ENCODE measurements at regions not wholly inside any gene's neighbourhood (a gene's known extent, or its start where the extent isn't known, plus 50 kb on each side); places are given as distances from the start of the nearest gene placed in this dataset.
"Not testable (repeated sequence)": the region's sequence is repeated elsewhere in the genome, so short reads cannot be mapped to it uniquely, and the experiment has no call there.

DNA sequence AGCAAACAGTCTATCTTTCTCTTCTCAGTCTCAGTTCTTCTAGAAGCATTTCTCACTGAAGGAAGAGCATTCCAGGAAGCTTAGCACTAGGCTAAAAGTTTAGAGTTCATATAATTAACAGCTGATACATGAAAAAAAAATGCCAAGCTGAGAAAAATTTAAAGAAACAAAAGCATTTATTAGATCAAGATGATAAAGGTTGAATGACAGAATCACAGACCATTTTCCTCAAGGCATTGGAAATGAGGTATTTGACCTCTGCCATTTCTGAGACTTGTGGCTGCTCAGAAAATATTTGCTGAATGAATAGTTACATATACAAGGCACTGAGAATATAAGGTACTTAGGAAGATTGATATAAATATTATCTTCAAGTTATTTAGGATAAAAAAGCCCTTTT is 901.6 kb upstream of the GOT2 start:
- no peak overlapping the region for H3K4me3 ChIP-seq (ENCODE audit: low read depth, low read length)
- no peak for DNase-seq (ENCODE audit: low read depth)
- TF ChIP-seq, protein P1, sequence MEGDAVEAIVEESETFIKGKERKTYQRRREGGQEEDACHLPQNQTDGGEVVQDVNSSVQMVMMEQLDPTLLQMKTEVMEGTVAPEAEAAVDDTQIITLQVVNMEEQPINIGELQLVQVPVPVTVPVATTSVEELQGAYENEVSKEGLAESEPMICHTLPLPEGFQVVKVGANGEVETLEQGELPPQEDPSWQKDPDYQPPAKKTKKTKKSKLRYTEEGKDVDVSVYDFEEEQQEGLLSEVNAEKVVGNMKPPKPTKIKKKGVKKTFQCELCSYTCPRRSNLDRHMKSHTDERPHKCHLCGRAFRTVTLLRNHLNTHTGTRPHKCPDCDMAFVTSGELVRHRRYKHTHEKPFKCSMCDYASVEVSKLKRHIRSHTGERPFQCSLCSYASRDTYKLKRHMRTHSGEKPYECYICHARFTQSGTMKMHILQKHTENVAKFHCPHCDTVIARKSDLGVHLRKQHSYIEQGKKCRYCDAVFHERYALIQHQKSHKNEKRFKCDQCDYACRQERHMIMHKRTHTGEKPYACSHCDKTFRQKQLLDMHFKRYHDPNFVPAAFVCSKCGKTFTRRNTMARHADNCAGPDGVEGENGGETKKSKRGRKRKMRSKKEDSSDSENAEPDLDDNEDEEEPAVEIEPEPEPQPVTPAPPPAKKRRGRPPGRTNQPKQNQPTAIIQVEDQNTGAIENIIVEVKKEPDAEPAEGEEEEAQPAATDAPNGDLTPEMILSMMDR (IDR thresholded peaks at IDR 0.05; ENCODE audit: insufficient read depth, low read length), result no peak

DNA sequence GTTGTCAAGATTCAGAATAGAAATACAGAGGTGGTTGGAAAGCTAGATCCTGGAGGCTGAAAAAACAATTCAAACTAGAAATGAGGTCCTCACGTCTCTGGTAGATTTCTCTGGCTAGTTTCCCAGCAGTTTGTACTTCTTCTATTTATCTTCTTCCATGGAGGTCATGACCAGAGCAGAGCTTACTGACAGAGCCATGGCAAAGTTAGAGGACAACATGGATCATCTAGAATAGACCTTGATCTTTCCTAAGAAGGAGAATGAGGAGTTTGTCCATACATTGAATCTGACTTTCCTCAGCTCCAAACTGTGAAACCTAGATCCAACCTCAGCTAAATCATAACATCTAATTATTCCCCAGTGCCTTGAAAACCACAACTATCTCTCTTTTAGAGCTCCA is 900.8 kb upstream of the GOT2 start:
- TF ChIP-seq, protein P1 (IDR thresholded peaks at IDR 0.05; ENCODE audit: insufficient read depth, low read length), result no peak
- no peak overlapping the region for H3K4me3 ChIP-seq (ENCODE audit: low read depth, low read length)
- DNase-seq (ENCODE audit: low read depth), result no peak

DNA sequence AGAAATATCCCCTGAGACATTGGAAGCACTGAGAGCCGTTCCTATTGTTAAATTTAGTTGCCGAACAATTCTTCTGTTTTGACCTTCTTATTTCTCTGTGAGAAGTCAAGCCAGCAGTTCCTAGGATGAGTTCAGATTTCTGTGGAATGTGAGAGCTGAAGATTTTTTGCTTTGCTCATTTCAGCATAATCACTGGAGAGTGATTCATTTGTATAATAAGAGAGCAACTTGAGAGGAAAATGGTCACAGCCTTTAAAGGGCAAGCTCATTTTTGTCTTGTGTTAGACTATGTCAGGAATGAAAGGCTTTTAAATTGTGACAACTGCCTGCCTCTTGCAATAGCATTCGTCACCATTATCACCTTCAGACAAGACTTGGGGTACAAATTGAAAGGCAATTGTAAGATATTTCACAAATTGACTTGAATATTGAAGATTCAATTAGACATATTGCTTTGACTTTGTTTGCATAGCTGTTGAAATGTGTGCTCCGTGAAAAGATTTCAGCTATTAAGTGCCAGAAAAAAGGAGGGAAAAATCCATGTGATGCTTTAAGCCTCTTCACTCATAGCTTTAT is 900.0 kb upstream of the GOT2 start:
- DNase-seq (ENCODE audit: low read depth), result peak; percentile 46
- TF ChIP-seq, protein P1 (IDR thresholded peaks at IDR 0.05; ENCODE audit: insufficient read depth, low read length), result no peak
- no peak overlapping the region for H3K4me3 ChIP-seq (ENCODE audit: low read depth, low read length)

DNA sequence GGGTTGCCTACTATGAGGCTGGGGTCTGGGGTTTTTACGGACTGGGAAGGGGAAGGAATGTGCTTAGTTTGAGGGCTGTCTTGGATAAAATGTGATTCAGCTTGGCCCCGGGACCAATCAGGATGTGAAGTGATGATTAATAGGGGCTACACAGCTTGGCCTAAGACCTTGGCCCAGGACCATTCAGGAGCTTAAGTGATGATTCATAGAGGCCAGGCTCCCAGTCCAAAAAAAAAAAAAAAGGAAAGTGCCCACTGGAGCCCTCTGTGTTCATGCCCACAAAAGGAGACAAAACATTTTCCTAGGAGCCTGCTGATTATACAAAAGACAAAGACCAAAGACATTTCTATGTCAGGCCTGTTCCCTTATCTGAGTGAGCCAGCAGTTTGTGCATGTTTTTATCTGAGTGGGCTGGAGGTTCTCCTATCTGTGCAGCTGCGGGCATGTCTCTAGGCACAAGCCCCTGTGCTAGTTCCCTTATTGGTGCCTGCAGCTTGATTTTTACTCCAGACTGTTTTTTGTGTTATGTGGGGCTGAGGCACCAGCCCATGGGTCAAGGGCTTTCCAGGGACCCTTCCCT is 898.2 kb upstream of the GOT2 start:
- TF ChIP-seq, protein P1 (IDR thresholded peaks at IDR 0.05; ENCODE audit: insufficient read depth, low read length), result no peak
- no peak overlapping the region for H3K4me3 ChIP-seq (ENCODE audit: low read depth, low read length)
- peak; percentile 57 for DNase-seq (ENCODE audit: low read depth)

DNA sequence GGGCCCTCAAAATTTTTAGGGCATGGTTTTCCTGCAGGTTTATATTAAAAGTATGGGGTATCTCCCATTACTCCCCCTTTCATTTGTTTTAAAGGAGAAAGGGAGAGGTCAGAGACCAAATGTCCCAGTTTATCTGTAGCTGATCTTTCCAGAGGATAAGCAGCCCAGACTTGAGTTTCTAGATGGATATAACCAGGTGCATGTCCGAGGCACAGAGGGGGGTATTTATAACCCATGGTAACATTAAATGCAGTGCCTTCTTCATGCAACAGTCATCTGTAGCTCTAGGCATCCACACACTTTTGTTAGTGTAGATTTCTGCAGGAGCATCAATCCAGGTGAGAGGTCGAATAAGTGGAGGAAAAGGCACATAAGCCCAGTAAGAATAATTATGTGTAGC is 890.3 kb upstream of the GOT2 start:
- DNase-seq (ENCODE audit: low read depth); H3K4me3 ChIP-seq (ENCODE audit: low read depth, low read length): not testable (repeated sequence)

DNA sequence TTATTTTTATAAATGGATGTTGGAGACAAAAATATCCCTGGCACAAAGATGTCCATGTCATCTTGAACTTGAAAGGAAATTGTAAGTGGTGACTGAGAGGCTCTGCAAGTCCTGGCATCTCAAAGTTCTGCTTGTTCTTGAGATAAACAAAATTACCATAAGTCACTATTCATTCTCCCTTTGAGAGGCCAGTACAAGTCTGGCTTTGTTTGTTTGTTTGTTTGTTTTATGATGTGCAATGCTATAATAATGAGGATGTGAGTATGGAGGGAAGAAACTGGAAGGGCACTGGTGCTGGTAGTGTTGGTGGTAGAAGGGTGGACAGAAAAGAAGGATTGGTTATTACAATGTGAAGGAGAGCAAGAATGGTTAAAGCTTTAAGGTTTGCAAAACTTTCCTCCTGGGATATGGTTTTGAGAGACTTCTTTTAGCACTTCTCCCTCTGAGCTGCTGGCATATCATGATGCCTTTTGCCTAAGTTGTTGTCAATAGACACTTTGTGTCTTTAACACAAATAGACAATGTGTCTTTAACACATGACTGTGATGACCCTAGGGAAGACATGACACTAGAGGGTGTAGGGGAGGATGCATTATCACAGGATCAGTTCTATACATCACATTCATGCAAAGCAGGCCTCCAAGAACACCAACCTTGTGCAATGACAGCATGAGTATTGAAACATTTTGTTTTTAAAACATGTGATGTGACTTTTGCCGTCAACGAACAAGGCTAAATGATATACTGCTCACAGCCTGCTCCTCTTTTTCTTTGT is 880.5 kb upstream of the GOT2 start:
- H3K4me3 ChIP-seq (ENCODE audit: low read depth, low read length), result no peak overlapping the region
- TF ChIP-seq, protein P1 (IDR thresholded peaks at IDR 0.05; ENCODE audit: insufficient read depth, low read length), result no peak
- no peak for DNase-seq (ENCODE audit: low read depth)

DNA sequence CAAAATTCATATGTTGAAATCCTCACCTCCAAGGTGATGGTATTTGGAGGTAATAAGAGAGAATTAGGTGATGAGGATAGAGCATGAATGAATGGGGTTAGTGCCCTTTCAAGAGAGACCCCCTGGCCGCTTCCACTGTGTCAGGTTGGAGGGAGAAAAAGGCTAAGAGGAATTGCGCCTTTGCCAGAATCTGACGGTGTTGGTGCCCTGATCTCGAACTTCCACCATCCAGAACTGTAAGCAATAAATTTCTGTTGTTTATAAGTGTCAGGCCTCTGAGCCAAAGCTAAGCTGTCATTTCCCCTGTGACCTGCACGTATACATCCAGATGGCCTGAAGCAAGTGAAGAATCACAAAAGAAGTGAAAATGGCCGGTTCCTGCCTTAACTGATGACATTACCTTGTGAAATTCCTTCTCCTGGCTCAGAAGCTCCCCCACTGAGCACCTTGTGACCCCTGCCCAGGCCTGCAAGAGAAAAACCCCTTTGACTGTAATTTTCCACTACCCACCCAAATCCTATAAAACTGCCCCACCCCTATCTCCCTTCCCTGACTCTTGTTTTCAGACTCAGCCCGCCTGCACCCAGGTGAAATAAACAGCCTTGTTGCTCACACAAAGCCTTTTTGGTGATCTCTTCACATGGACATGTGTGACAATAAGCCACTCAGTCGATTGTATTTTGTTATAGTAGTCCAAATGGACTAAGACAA is 878.9 kb upstream of the GOT2 start:
- not testable (repeated sequence) for H3K4me3 ChIP-seq (ENCODE audit: low read depth, low read length); DNase-seq (ENCODE audit: low read depth)
